Naive thymus-derived CD4-positive, alpha-beta T cell (primary cell): ENCODE measurements at regions not wholly inside any gene's neighbourhood (a gene's known extent, or its start where the extent isn't known, plus 50 kb on each side); places are given as distances from the start of the nearest gene placed in this dataset.
"Not testable (repeated sequence)": the region's sequence is repeated elsewhere in the genome, so short reads cannot be mapped to it uniquely, and the experiment has no call there.

ENCODE experiments used
- ATAC-seq: fragments of 150-1000 bp; cut with Tn5 transposase; 2 replicates; pipeline ENCODE4 v1.10.0; 2021; ENCODE audit warnings: mild to moderate bottlenecking, moderate library complexity
- CTCF ChIA-PET: fragments of 350-600 bp; sonication (Branson Sonifier 250); formaldehyde crosslinking; loops from one replicate; lab custom pipeline; 2021; ENCODE audit warnings: antibody characterized with exemption; lab: Charles Lee
- POLR2A ChIA-PET: fragments of 350-600 bp; sonication (Branson Sonifier 250); formaldehyde crosslinking; loops from one replicate; lab custom pipeline; 2021; ENCODE audit warnings: antibody characterized with exemption, inconsistent platforms; lab: Charles Lee
- DNase-seq, 9 donors: peaks; one replicate each; pipeline versions ENCODE4 v3.0.0 to v3.0.0-alpha.2; 2020 to 2022; ENCODE audit warnings: mixed read lengths in 1 of 9
- H3K27ac ChIP-seq: one replicate; pipeline ENCODE4 v1.7.0; 2013; ENCODE audit warnings: mild to moderate bottlenecking, low read depth, low read length, moderate library complexity
- H3K27me3 ChIP-seq, 2 donors: one replicate each; pipeline ENCODE4 v1.7.0; 2013; ENCODE audit warnings: low read length in 2 of 2, mild to moderate bottlenecking in 2 of 2, moderate library complexity in 2 of 2; ENCODE audit not compliant: control insufficient read depth in 2 of 2, insufficient read depth in 2 of 2
- H3K36me3 ChIP-seq, 3 experiments: 1 replicate in 2 of 3; 2 replicates in 1 of 3; pipeline ENCODE4 v1.7.0; 2013; ENCODE audit warnings: low read length in 3 of 3, mild to moderate bottlenecking in 3 of 3, moderate library complexity in 1 of 3; ENCODE audit not compliant: insufficient read depth in 3 of 3, control insufficient read depth in 2 of 3
- H3K4me1 ChIP-seq, 2 donors: one replicate each; pipeline ENCODE4 v1.7.0; 2013; ENCODE audit warnings: low read length in 2 of 2, mild to moderate bottlenecking in 2 of 2, moderate library complexity in 1 of 2; ENCODE audit not compliant: control insufficient read depth in 2 of 2, insufficient read depth in 2 of 2
- H3K4me3 ChIP-seq: 2 replicates; pipeline ENCODE4 v1.7.0; 2013; ENCODE audit warnings: mild to moderate bottlenecking, low read length
- H3K9me3 ChIP-seq, 3 experiments: 1 replicate in 2 of 3; 2 replicates in 1 of 3; pipeline ENCODE4 v1.7.0; 2013; ENCODE audit warnings: low read length in 3 of 3; ENCODE audit not compliant: control insufficient read depth in 2 of 3
- H3K27ac Mint-ChIP-seq, 9 donors: one replicate each; pipeline ENCODE4 v1.8.0; 2020 to 2022; ENCODE audit warnings: mixed read lengths in 9 of 9, mild to moderate bottlenecking in 8 of 9, moderate library complexity in 5 of 9, inconsistent platforms in 2 of 9
- H3K27me3 Mint-ChIP-seq, 5 donors: one replicate each; pipeline ENCODE4 v1.8.0; 2021 to 2022; ENCODE audit warnings: mixed read lengths in 5 of 5, mild to moderate bottlenecking in 1 of 5
- H3K36me3 Mint-ChIP-seq, 5 donors: one replicate each; pipeline ENCODE4 v1.8.0; 2020 to 2022; ENCODE audit warnings: mixed read lengths in 5 of 5, mild to moderate bottlenecking in 3 of 5, inconsistent platforms in 1 of 5
- H3K4me1 Mint-ChIP-seq, 7 donors: one replicate each; pipeline ENCODE4 v1.8.0; 2020 to 2022; ENCODE audit warnings: mixed read lengths in 7 of 7, mild to moderate bottlenecking in 3 of 7, inconsistent platforms in 1 of 7
- H3K4me3 Mint-ChIP-seq, 10 donors: one replicate each; pipeline ENCODE4 v1.8.0; 2020 to 2022; ENCODE audit warnings: mild to moderate bottlenecking in 10 of 10, mixed read lengths in 10 of 10, moderate library complexity in 6 of 10, inconsistent platforms in 2 of 10
- H3K9me3 Mint-ChIP-seq, 11 donors: one replicate each; pipeline ENCODE4 v1.8.0; 2020 to 2022; ENCODE audit warnings: mixed read lengths in 11 of 11, mild to moderate bottlenecking in 4 of 11, inconsistent platforms in 1 of 11, moderate library complexity in 1 of 11
- intact Hi-C, 2 donors: fragments of 100-400 bp; cut with micrococcal nuclease; formaldehyde crosslinking; loops; one replicate each; pipeline ENCODE4 v1.15.1; 2023

GRCh38 chr5:7105358-7105757, 290.6 kb upstream of the ADCY2 start:
- DNase-seq (no peak), ATAC-seq (no peak)
- H3K27ac ChIP-seq = no peak overlapping the region
- no peaks in the 10 kb centered on the region for H3K4me1 ChIP-seq
- no peaks in the 10 kb centered on the region for H3K36me3 ChIP-seq
- Mint-ChIP-seq H3K4me1 (no peaks in the 10 kb centered on the region), H3K4me3 (no peak overlapping the region), H3K27me3 (no peaks in the 10 kb centered on the region), H3K9me3 (peaks cover 0 to 10% (median 0%) of the 10 kb centered on the region in 11 donors), H3K36me3 (no peaks in the 10 kb centered on the region), H3K27ac (no peak overlapping the region)
- POLR2A ChIA-PET = no interaction called here
- H3K27me3 ChIP-seq = no peaks in the 10 kb centered on the region
- CTCF ChIA-PET = no interaction called here
- no peak overlapping the region for H3K4me3 ChIP-seq
- intact Hi-C loops = no loop called here
- no peaks in the 10 kb centered on the region for H3K9me3 ChIP-seq

- CTCF ChIA-PET = no interaction called here
- H3K9me3 Mint-ChIP-seq = peaks cover 0 to 13% (median 6%) of the 10 kb centered on the region in 11 donors
- Histone ChIP-seq H3K4me1 (no peaks in the 10 kb centered on the region), H3K4me3 (no peak overlapping the region), H3K27ac (no peak overlapping the region), H3K27me3 (no peaks in the 10 kb centered on the region), H3K36me3 (no peaks in the 10 kb centered on the region), H3K9me3 (no peaks in the 10 kb centered on the region)
- H3K36me3 Mint-ChIP-seq = no peaks in the 10 kb centered on the region
- no peaks in the 10 kb centered on the region for H3K4me1 Mint-ChIP-seq
- H3K4me3 Mint-ChIP-seq = no peak overlapping the region
- no peak for DNase-seq
- H3K27me3 Mint-ChIP-seq = no peaks in the 10 kb centered on the region
- no peak overlapping the region for H3K27ac Mint-ChIP-seq
- intact Hi-C loops = no loop called here
- POLR2A ChIA-PET = no interaction called here
- ATAC-seq = no peak
These were observed 278.0 kb upstream of the ADCY2 start for GRCh38 chr5:7117961-7118360.

GRCh38 chr5:7131680-7132079, 264.3 kb upstream of the ADCY2 start:
- Mint-ChIP-seq H3K36me3 (peaks cover 0 to 4% (median 0%) of the 10 kb centered on the region in 5 donors), H3K27me3 (peaks cover 0 to 5% (median 0%) of the 10 kb centered on the region in 5 donors), H3K4me1 (no peaks in the 10 kb centered on the region), H3K4me3 (no peak overlapping the region), H3K27ac (no peak overlapping the region), H3K9me3 (peaks cover 0 to 21% (median 12%) of the 10 kb centered on the region in 11 donors)
- Histone ChIP-seq H3K27ac (no peak overlapping the region), H3K27me3 (no peaks in the 10 kb centered on the region), H3K4me1 (no peaks in the 10 kb centered on the region), H3K4me3 (no peak overlapping the region), H3K36me3 (no peaks in the 10 kb centered on the region), H3K9me3 (no peaks in the 10 kb centered on the region)
- ATAC-seq (no peak), DNase-seq (no peak)
- CTCF ChIA-PET = no interaction called here
- POLR2A ChIA-PET = no interaction called here
- intact Hi-C loops = no loop called here

- no peak overlapping the region for H3K4me3 ChIP-seq
- no peak overlapping the region for H3K27ac Mint-ChIP-seq
- no peaks in the 10 kb centered on the region for H3K4me1 Mint-ChIP-seq
- ATAC-seq (no peak), DNase-seq (no peak)
- no peaks in the 10 kb centered on the region for H3K27me3 ChIP-seq
- H3K4me3 Mint-ChIP-seq = no peak overlapping the region
- H3K4me1 ChIP-seq = no peaks in the 10 kb centered on the region
- POLR2A ChIA-PET = no interaction called here
- CTCF ChIA-PET = no interaction called here
- H3K36me3 ChIP-seq = no peaks in the 10 kb centered on the region
- H3K9me3 Mint-ChIP-seq = peaks cover 0 to 12% (median 2%) of the 10 kb centered on the region in 11 donors
- H3K27me3 Mint-ChIP-seq = no peaks in the 10 kb centered on the region
- H3K27ac ChIP-seq = no peak overlapping the region
- no peaks in the 10 kb centered on the region for H3K36me3 Mint-ChIP-seq
- H3K9me3 ChIP-seq = no peaks in the 10 kb centered on the region
- intact Hi-C loops = no loop called here
These were observed 249.1 kb upstream of the ADCY2 start for GRCh38 chr5:7146886-7147285.

- Histone ChIP-seq H3K27me3 (no peaks in the 10 kb centered on the region), H3K9me3 (peaks cover 0 to 7% (median 0%) of the 10 kb centered on the region in 3 experiments), H3K36me3 (no peaks in the 10 kb centered on the region), H3K4me3 (no peak overlapping the region), H3K27ac (no peak overlapping the region), H3K4me1 (no peaks in the 10 kb centered on the region)
- H3K4me3 Mint-ChIP-seq = no peak overlapping the region
- DNase-seq = no peak
- no peak for ATAC-seq
- H3K27ac Mint-ChIP-seq = no peak overlapping the region
- intact Hi-C loops = no loop called here
- H3K4me1 Mint-ChIP-seq = no peaks in the 10 kb centered on the region
- no peaks in the 10 kb centered on the region for H3K27me3 Mint-ChIP-seq
- ChIA-PET POLR2A (no interaction called here), CTCF (no interaction called here)
- peaks cover 0 to 9% (median 0%) of the 10 kb centered on the region in 5 donors for H3K36me3 Mint-ChIP-seq
- H3K9me3 Mint-ChIP-seq = peaks cover 13 to 68% (median 35%) of the 10 kb centered on the region in 11 donors
These were observed 238.9 kb upstream of the ADCY2 start for GRCh38 chr5:7157083-7157482.

GRCh38 chr5:7169240-7169878, 226.6 kb upstream of the ADCY2 start:
- ChIA-PET CTCF (no interaction called here), POLR2A (no interaction called here)
- Mint-ChIP-seq H3K4me3 (no peak overlapping the region), H3K27me3 (peaks cover 0 to 9% (median 0%) of the 10 kb centered on the region in 5 donors), H3K36me3 (no peaks in the 10 kb centered on the region), H3K27ac (no peak overlapping the region), H3K4me1 (no peaks in the 10 kb centered on the region), H3K9me3 (peaks cover 0 to 14% (median 3%) of the 10 kb centered on the region in 11 donors)
- DNase-seq (no peak), ATAC-seq (no peak)
- Histone ChIP-seq H3K27me3 (no peaks in the 10 kb centered on the region), H3K9me3 (no peaks in the 10 kb centered on the region), H3K36me3 (no peaks in the 10 kb centered on the region), H3K4me3 (no peak overlapping the region), H3K27ac (no peak overlapping the region), H3K4me1 (no peaks in the 10 kb centered on the region)
- intact Hi-C loops = no loop called here

- ATAC-seq, POLR2A ChIA-PET: not testable (repeated sequence)
These were observed 225.2 kb upstream of the ADCY2 start for GRCh38 chr5:7170785-7171184.

More at GRCh38 chr5:7170785-7171184, 225.2 kb upstream of the ADCY2 start:
- H3K27ac Mint-ChIP-seq, DNase-seq, H3K27ac ChIP-seq, H3K4me3 ChIP-seq, H3K4me3 Mint-ChIP-seq, CTCF ChIA-PET, H3K4me1 ChIP-seq, H3K9me3 ChIP-seq, intact Hi-C loops, H3K4me1 Mint-ChIP-seq, H3K36me3 ChIP-seq, H3K27me3 Mint-ChIP-seq, H3K27me3 ChIP-seq, H3K36me3 Mint-ChIP-seq: not testable (repeated sequence)
- peaks cover 0 to 14% (median 3%) of the 10 kb centered on the region in 11 donors for H3K9me3 Mint-ChIP-seq
